GF-D8 (cell line): ENCODE measurements at regions not wholly inside any gene's neighbourhood (a gene's known extent, or its start where the extent isn't known, plus 50 kb on each side); places are given as distances from the start of the nearest gene placed in this dataset.
"Not testable (repeated sequence)": the region's sequence is repeated elsewhere in the genome, so short reads cannot be mapped to it uniquely, and the experiment has no call there.

ENCODE experiments used
- DNase-seq: peaks from one replicate; lab custom pipeline; 2025; lab: John Stamatoyannopoulos, UW

- no peak for DNase-seq
Observed at GRCh38 chr10:109089779-109090178, 833.5 kb downstream of the XPNPEP1 start.

GRCh38 chr10:109071539-109071938 is 851.8 kb downstream of the XPNPEP1 start:
- DNase-seq = no peak

- DNase-seq = no peak
Observed at GRCh38 chr10:109070492-109070891, 852.8 kb downstream of the XPNPEP1 start.

- DNase-seq = no peak
Observed at GRCh38 chr10:109067031-109067430, 856.3 kb downstream of the XPNPEP1 start.

GRCh38 chr10:109065821-109066220 is 857.5 kb downstream of the XPNPEP1 start:
- no peak for DNase-seq

- DNase-seq = no peak
Observed at GRCh38 chr10:109062371-109062770, 860.9 kb downstream of the XPNPEP1 start.

- DNase-seq = no peak
Observed at GRCh38 chr10:109055243-109055642, 868.1 kb downstream of the XPNPEP1 start.

GRCh38 chr10:109047856-109048255 is 875.5 kb downstream of the XPNPEP1 start:
- DNase-seq = no peak

- not testable (repeated sequence) for DNase-seq
Observed at GRCh38 chr10:109046427-109046826, 876.9 kb downstream of the XPNPEP1 start.

- no peak for DNase-seq
Observed at GRCh38 chr10:109040622-109041021, 882.7 kb downstream of the XPNPEP1 start.

- no peak for DNase-seq
Observed at GRCh38 chr10:109037978-109038377, 885.3 kb downstream of the XPNPEP1 start.

GRCh38 chr10:109030581-109031210 is 892.6 kb downstream of the XPNPEP1 start:
- DNase-seq = no peak

GRCh38 chr10:109029870-109030269 is 893.4 kb downstream of the XPNPEP1 start:
- no peak for DNase-seq

- DNase-seq = no peak
Observed at GRCh38 chr10:109027534-109028185, 895.7 kb downstream of the XPNPEP1 start.

- DNase-seq = no peak
Observed at GRCh38 chr10:109025172-109025571, 898.1 kb downstream of the XPNPEP1 start.

- no peak for DNase-seq
Observed at GRCh38 chr10:109022417-109023049, 900.8 kb downstream of the XPNPEP1 start.

GRCh38 chr10:109019001-109019424 is 904.3 kb downstream of the XPNPEP1 start:
- DNase-seq = no peak

GRCh38 chr10:109007514-109007913 is 915.8 kb downstream of the XPNPEP1 start:
- DNase-seq = no peak

GRCh38 chr10:108990441-108990840 is 932.9 kb downstream of the XPNPEP1 start:
- no peak for DNase-seq

GRCh38 chr10:108989976-108990375 is 933.3 kb downstream of the XPNPEP1 start:
- no peak for DNase-seq

GRCh38 chr10:108982159-108982558 is 941.2 kb downstream of the XPNPEP1 start:
- no peak for DNase-seq

- DNase-seq = no peak
Observed at GRCh38 chr10:108980869-108981268, 942.4 kb downstream of the XPNPEP1 start.

GRCh38 chr10:108975459-108976058 is 947.8 kb downstream of the XPNPEP1 start:
- no peak for DNase-seq
